Testis (tissue), 2 donors: ENCODE measurements at regions not wholly inside any gene's neighbourhood (a gene's known extent, or its start where the extent isn't known, plus 50 kb on each side); places are given as distances from the start of the nearest gene placed in this dataset.

Experiments used
- POLR2A ChIP-seq: fragments of 450-650 bp; IDR thresholded peaks from one replicate; pipeline ENCODE4 v1.6.1; 2017; ENCODE audit warnings: antibody characterized with exemption, mild to moderate bottlenecking, moderate library complexity
- TF ChIP-seq, protein P1 (sequence below), 3 experiments: fragments of 450-650 bp in 2 of 3; fragments of 200-600 bp in 1 of 3; sonication (generic) in 1 of 3; IDR thresholded peaks; one replicate each; pipeline ENCODE4 v1.5.1; 2016 to 2019; ENCODE audit warnings: antibody characterized with exemption in 3 of 3, mild to moderate bottlenecking in 2 of 3, moderate library complexity in 1 of 3

DNA sequence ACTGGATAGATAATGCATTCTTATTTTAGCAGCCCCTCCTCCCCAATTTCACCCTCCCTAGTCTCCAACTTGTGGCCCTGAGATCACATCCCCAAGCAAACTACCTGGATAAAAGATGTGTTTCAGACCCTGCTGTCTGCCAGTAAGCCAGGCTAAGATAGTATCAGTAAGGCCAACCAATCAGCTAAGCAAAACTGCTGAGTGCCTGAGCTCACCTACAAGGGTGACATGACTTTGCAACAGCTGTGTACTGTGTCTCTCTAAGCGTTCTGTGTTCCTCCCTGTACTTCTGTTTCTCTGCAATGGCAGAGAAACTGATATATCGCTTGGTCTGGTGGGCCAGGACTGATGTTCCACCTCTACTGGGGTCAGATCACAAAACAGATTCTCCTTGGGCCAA lies 224.9 kb downstream of the BTG1 start:
- TF ChIP-seq, protein P1, sequence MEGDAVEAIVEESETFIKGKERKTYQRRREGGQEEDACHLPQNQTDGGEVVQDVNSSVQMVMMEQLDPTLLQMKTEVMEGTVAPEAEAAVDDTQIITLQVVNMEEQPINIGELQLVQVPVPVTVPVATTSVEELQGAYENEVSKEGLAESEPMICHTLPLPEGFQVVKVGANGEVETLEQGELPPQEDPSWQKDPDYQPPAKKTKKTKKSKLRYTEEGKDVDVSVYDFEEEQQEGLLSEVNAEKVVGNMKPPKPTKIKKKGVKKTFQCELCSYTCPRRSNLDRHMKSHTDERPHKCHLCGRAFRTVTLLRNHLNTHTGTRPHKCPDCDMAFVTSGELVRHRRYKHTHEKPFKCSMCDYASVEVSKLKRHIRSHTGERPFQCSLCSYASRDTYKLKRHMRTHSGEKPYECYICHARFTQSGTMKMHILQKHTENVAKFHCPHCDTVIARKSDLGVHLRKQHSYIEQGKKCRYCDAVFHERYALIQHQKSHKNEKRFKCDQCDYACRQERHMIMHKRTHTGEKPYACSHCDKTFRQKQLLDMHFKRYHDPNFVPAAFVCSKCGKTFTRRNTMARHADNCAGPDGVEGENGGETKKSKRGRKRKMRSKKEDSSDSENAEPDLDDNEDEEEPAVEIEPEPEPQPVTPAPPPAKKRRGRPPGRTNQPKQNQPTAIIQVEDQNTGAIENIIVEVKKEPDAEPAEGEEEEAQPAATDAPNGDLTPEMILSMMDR (IDR thresholded peaks at IDR 0.05), result no peak
- TF ChIP-seq POLR2A, result no peak
